ENCODE measurements at regions not wholly inside any gene's neighbourhood (a gene's known extent, or its start where the extent isn't known, plus 50 kb on each side); places are given as distances from the start of the nearest gene placed in this dataset.

DNA sequence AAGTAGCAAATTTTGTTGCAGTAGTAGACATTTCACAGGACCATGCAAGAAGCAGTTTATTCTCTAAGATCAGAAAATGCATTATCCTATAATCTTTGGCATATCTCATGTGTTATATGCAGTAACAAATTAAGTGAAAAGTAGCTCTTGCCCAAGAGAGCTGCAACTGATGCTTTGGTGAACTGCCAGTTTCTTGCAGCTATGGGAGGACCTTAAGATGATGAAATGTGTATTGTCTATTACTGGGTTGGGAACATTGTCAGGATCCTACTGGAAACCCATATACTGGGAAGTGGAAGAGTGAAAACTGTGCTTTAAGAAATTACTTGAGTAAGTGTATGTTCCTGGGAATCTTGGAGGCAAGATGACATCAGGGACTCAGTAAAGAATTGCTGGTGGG is 238.8 kb downstream of the DACT1 start:
- POLR2A ChIA-PET: no interaction called here
- no peak overlapping the region for H3K27ac Mint-ChIP-seq
- CTCF ChIA-PET: no interaction called here

DNA sequence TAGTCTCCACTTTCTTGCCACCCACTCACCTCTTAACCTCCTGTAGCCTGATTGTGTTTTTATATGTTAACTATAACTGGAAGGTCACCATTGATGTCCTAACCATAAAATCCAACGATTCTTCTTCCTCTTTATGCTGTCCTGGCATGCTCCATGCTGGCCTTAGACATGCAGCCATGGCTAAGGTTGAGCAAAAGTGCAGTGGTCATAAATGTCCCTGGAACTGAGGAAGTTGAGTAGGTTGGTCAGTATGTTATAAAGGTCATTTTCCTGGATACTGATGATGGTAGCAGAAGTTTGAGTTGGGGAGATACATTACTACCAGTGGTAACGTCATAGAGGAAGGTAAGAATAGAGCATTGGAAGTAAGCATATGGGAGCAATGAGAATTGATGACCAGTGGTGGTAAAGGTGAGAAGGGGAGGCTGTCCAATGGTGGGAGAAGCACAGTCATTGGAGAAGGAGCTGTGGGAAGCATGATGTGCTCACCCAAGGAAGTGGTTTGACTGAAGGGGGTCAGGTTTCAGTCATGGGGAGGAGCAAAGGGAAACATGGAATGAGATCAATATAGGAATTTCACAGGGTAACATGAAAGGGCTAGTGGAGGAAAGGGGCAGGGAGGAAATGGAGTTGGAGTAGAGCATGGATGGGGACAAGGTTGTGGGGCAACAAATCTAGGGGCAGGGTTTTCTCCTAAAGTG is 240.8 kb downstream of the DACT1 start:
- no peaks in the 10 kb centered on the region; the same call in 1 of the 2 replicates for H3K27me3 Mint-ChIP-seq (ENCODE audit: low read depth)
- ChIA-PET CTCF (no interaction called here), POLR2A (no interaction called here)
- no peaks in the 10 kb centered on the region for H3K36me3 Mint-ChIP-seq
- no peak overlapping the region for H3K4me3 Mint-ChIP-seq
- no peak overlapping the region for H3K27ac Mint-ChIP-seq
- DNase-seq (ENCODE audit: low spot score) (no peak), ATAC-seq (peak; percentile 66)
- H3K9me3 Mint-ChIP-seq: 0 out of 2 replicates have a peak, but pooled peaks cover 4% of the 10 kb centered on the region
- no peak for TF ChIP-seq ZBTB21 (CRISPR knock-in tag; IDR thresholded peaks at IDR 0.05; ENCODE audit: borderline replicate concordance)
- no peaks in the 10 kb centered on the region for H3K4me1 Mint-ChIP-seq

More for the DNA sequence above, 238.8 kb downstream of the DACT1 start:
- no peaks in the 10 kb centered on the region; the same call in 1 of the 2 replicates for H3K27me3 Mint-ChIP-seq (ENCODE audit: low read depth)
- TF ChIP-seq MXD4 (CRISPR knock-in tag; IDR thresholded peaks at IDR 0.05; ENCODE audit: borderline replicate concordance) (no peak), ZNF121 (CRISPR knock-in tag; IDR thresholded peaks at IDR 0.05) (no peak), GABPB1 (CRISPR knock-in tag; IDR thresholded peaks at IDR 0.05) (no peak), ZNF416 (CRISPR knock-in tag; IDR thresholded peaks at IDR 0.05) (no peak), ZNF396 (CRISPR knock-in tag; IDR thresholded peaks at IDR 0.05; ENCODE audit: borderline replicate concordance) (no peak), PRRX2 (CRISPR knock-in tag; IDR thresholded peaks at IDR 0.05) (no peak), FOXJ3 (CRISPR knock-in tag; IDR thresholded peaks at IDR 0.05; ENCODE audit: borderline replicate concordance) (no peak), FOXP1 (CRISPR knock-in tag; IDR thresholded peaks at IDR 0.05; ENCODE audit: borderline replicate concordance) (no peak)
- TF ChIP-seq, protein P1, sequence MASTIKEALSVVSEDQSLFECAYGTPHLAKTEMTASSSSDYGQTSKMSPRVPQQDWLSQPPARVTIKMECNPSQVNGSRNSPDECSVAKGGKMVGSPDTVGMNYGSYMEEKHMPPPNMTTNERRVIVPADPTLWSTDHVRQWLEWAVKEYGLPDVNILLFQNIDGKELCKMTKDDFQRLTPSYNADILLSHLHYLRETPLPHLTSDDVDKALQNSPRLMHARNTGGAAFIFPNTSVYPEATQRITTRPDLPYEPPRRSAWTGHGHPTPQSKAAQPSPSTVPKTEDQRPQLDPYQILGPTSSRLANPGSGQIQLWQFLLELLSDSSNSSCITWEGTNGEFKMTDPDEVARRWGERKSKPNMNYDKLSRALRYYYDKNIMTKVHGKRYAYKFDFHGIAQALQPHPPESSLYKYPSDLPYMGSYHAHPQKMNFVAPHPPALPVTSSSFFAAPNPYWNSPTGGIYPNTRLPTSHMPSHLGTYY (CRISPR knock-in tag; IDR thresholded peaks at IDR 0.05): no peak
- TF ChIP-seq, protein P2, sequence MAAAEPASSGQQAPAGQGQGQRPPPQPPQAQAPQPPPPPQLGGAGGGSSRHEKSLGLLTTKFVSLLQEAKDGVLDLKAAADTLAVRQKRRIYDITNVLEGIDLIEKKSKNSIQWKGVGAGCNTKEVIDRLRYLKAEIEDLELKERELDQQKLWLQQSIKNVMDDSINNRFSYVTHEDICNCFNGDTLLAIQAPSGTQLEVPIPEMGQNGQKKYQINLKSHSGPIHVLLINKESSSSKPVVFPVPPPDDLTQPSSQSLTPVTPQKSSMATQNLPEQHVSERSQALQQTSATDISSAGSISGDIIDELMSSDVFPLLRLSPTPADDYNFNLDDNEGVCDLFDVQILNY (CRISPR knock-in tag; IDR thresholded peaks at IDR 0.05): no peak
- TF ChIP-seq, protein P3, sequence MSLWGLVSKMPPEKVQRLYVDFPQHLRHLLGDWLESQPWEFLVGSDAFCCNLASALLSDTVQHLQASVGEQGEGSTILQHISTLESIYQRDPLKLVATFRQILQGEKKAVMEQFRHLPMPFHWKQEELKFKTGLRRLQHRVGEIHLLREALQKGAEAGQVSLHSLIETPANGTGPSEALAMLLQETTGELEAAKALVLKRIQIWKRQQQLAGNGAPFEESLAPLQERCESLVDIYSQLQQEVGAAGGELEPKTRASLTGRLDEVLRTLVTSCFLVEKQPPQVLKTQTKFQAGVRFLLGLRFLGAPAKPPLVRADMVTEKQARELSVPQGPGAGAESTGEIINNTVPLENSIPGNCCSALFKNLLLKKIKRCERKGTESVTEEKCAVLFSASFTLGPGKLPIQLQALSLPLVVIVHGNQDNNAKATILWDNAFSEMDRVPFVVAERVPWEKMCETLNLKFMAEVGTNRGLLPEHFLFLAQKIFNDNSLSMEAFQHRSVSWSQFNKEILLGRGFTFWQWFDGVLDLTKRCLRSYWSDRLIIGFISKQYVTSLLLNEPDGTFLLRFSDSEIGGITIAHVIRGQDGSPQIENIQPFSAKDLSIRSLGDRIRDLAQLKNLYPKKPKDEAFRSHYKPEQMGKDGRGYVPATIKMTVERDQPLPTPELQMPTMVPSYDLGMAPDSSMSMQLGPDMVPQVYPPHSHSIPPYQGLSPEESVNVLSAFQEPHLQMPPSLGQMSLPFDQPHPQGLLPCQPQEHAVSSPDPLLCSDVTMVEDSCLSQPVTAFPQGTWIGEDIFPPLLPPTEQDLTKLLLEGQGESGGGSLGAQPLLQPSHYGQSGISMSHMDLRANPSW (CRISPR knock-in tag; conservative IDR thresholded peaks at IDR 0.05; ENCODE audit: low read depth): no peak
- TF ChIP-seq, protein P4, sequence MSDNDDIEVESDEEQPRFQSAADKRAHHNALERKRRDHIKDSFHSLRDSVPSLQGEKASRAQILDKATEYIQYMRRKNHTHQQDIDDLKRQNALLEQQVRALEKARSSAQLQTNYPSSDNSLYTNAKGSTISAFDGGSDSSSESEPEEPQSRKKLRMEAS (CRISPR knock-in tag; IDR thresholded peaks at IDR 0.05): no peak
- TF ChIP-seq, protein P5, sequence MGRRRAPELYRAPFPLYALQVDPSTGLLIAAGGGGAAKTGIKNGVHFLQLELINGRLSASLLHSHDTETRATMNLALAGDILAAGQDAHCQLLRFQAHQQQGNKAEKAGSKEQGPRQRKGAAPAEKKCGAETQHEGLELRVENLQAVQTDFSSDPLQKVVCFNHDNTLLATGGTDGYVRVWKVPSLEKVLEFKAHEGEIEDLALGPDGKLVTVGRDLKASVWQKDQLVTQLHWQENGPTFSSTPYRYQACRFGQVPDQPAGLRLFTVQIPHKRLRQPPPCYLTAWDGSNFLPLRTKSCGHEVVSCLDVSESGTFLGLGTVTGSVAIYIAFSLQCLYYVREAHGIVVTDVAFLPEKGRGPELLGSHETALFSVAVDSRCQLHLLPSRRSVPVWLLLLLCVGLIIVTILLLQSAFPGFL (CRISPR knock-in tag; IDR thresholded peaks at IDR 0.05; ENCODE audit: borderline replicate concordance): no peak
- 0 out of 2 replicates have a peak, but pooled peaks cover 4% of the 10 kb centered on the region for H3K9me3 Mint-ChIP-seq
- no peaks in the 10 kb centered on the region for H3K36me3 Mint-ChIP-seq
- ATAC-seq (no peak), DNase-seq (ENCODE audit: low spot score) (no peak)
- H3K4me3 Mint-ChIP-seq: no peak overlapping the region
- H3K4me1 Mint-ChIP-seq: no peaks in the 10 kb centered on the region

DNA sequence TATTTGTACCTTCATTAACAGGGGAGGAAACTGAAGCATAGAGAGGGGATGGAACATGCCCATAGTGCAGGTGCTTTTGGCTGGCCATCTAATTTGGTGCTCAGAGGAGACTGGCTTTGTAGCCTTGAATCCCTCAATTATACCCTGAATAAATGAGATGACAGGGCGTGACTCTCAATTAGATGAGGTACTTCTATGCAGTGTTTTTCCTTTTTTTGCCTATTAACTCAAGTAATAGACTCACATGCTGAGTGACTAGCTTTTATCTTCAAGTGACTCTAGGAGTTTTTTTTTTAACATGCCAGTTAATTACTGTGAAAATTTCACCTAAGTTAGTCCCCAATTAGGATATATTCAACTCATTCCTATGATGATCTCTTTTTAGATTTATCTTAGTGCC is 243.7 kb downstream of the DACT1 start:
- Mint-ChIP-seq H3K4me3 (no peak overlapping the region), H3K4me1 (no peaks in the 10 kb centered on the region), H3K9me3 (0 out of 2 replicates have a peak, but pooled peaks cover 4% of the 10 kb centered on the region), H3K27me3 (ENCODE audit: low read depth) (no peaks in the 10 kb centered on the region; the same call in 1 of the 2 replicates), H3K36me3 (no peaks in the 10 kb centered on the region), H3K27ac (no peak overlapping the region)
- ATAC-seq (no peak), DNase-seq (ENCODE audit: low spot score) (no peak)
- ChIA-PET CTCF (interaction anchor here (0.9 kb wide), 1 partner anchor 15 kb away, joined by 5 read pairs; no protein-coding TSS in a partner anchor), POLR2A (no interaction called here)
- no peak for TF ChIP-seq JUN (CRISPR knock-in tag; IDR thresholded peaks at IDR 0.05)
- TF ChIP-seq IRF2 (CRISPR knock-in tag; IDR thresholded peaks at IDR 0.05; ENCODE audit: borderline replicate concordance, low read depth): no peak
- TF ChIP-seq, protein P6, sequence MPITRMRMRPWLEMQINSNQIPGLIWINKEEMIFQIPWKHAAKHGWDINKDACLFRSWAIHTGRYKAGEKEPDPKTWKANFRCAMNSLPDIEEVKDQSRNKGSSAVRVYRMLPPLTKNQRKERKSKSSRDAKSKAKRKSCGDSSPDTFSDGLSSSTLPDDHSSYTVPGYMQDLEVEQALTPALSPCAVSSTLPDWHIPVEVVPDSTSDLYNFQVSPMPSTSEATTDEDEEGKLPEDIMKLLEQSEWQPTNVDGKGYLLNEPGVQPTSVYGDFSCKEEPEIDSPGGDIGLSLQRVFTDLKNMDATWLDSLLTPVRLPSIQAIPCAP (CRISPR knock-in tag; IDR thresholded peaks at IDR 0.05): no peak
- TF ChIP-seq SOX15 (CRISPR knock-in tag; IDR thresholded peaks at IDR 0.05): no peak
- no peak for TF ChIP-seq ZNF671 (CRISPR knock-in tag; IDR thresholded peaks at IDR 0.05)
- TF ChIP-seq, protein P7, sequence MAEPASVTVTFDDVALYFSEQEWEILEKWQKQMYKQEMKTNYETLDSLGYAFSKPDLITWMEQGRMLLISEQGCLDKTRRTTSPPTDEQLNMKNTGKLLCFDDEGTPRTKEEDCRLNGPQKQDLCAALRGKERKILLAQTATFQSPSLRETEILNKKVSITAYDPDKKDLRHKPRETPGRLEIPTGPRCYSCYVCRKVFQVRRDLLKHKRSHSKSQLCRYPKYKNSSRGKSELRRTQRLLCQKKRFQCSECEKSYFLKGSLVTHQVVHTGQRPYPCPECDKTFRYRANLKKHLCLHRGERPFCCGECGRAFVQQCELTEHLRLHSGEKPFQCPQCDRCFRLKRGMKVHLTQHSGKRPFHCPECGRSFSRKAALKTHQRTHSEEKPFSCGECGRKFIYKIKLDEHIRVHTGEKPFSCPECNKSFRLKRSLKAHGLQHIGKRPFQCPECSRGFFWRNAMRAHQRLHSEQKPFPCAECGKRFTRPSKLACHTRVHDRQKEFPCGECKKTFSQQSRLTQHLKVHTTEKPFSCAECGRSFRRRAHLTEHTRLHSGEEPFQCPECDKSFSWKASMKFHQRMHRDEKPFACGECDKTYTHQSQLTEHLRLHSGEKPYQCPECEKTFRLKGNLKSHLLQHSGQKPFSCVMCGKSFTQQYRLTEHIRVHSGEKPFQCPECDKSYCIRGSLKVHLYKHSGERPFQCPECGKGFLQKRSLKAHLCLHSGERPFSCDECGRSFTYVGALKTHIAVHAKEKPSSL (CRISPR knock-in tag; conservative IDR thresholded peaks at IDR 0.05): no peak
